Hepatocyte (in vitro differentiated cells): ENCODE measurements at regions not wholly inside any gene's neighbourhood (a gene's known extent, or its start where the extent isn't known, plus 50 kb on each side); places are given as distances from the start of the nearest gene placed in this dataset.

ENCODE experiments used
- CTCF ChIP-seq: fragments of 200-600 bp; sonication (generic); IDR thresholded peaks from 2 replicates; pipeline ENCODE4 v1.5.1; 2016; ENCODE audit warnings: antibody characterized with exemption, mild to moderate bottlenecking; ENCODE audit not compliant: poor library complexity
- EZH2 ChIP-seq: fragments of 200-600 bp; sonication (generic); IDR thresholded peaks from 2 replicates; pipeline ENCODE4 v1.6.1; 2016; ENCODE audit warnings: antibody characterized with exemption, mild to moderate bottlenecking, borderline replicate concordance

- TF ChIP-seq EZH2 (no peak), CTCF (no peak)
These were observed 297.3 kb downstream of the ABCC12 start for GRCh38 chr16:47858333-47858982.
